ENCODE measurements at regions not wholly inside any gene's neighbourhood (a gene's known extent, or its start where the extent isn't known, plus 50 kb on each side); places are given as distances from the start of the nearest gene placed in this dataset.

GRCh38 chr2:59734743-59735142 lies 818.7 kb downstream of the BCL11A start:
- H3K4me1 ChIP-seq: no peaks in the 10 kb centered on the region
- no peaks in the 10 kb centered on the region for H3K36me3 ChIP-seq
- DNase-seq: no peak
- TF ChIP-seq, protein P1, sequence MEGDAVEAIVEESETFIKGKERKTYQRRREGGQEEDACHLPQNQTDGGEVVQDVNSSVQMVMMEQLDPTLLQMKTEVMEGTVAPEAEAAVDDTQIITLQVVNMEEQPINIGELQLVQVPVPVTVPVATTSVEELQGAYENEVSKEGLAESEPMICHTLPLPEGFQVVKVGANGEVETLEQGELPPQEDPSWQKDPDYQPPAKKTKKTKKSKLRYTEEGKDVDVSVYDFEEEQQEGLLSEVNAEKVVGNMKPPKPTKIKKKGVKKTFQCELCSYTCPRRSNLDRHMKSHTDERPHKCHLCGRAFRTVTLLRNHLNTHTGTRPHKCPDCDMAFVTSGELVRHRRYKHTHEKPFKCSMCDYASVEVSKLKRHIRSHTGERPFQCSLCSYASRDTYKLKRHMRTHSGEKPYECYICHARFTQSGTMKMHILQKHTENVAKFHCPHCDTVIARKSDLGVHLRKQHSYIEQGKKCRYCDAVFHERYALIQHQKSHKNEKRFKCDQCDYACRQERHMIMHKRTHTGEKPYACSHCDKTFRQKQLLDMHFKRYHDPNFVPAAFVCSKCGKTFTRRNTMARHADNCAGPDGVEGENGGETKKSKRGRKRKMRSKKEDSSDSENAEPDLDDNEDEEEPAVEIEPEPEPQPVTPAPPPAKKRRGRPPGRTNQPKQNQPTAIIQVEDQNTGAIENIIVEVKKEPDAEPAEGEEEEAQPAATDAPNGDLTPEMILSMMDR (IDR thresholded peaks at IDR 0.05): no peak
- no peaks in the 10 kb centered on the region for H3K27me3 ChIP-seq
- H3K27ac ChIP-seq: no peak overlapping the region
- H3K9me3 ChIP-seq: no peaks in the 10 kb centered on the region
- intact Hi-C loops (cut with DNase I): no loop called here
- no peak overlapping the region for H3K9ac ChIP-seq (ENCODE audit: low read depth in 2 of 2, low read length in 2 of 2)
- H3K4me3 ChIP-seq: no peak overlapping the region

DNA sequence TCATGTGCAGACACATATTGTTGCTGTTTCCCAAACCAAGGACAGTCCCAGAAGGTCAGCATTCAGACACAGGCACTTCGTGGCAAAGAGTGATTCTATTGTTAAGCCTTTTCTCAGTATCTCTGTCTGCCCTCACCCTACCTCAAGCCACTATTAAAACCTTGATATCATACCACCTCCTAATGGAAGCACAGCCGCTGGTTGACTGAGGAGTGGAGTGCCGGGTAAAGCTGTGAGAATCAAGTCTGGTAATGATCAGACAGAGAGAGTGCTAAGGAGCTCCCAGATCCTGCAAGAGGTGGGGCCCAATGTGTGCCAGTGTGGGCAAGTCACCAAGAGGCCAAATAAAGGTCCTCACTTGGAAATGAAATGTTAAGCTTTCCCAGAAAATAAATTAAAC lies 819.5 kb downstream of the BCL11A start:
- DNase-seq: no peak
- Histone ChIP-seq H3K9me3 (no peaks in the 10 kb centered on the region), H3K27ac (no peak overlapping the region), H3K36me3 (no peaks in the 10 kb centered on the region), H3K27me3 (no peaks in the 10 kb centered on the region), H3K4me1 (no peaks in the 10 kb centered on the region), H3K4me3 (no peak overlapping the region), H3K9ac (ENCODE audit: low read depth in 2 of 2, low read length in 2 of 2) (no peak overlapping the region)
- TF ChIP-seq, protein P1 (IDR thresholded peaks at IDR 0.05): no peak
- intact Hi-C loops (cut with DNase I): no loop called here

- no peaks in the 10 kb centered on the region for H3K27me3 ChIP-seq
- intact Hi-C loops (cut with DNase I): no loop called here
- H3K4me1 ChIP-seq: no peaks in the 10 kb centered on the region
- no peak overlapping the region for H3K27ac ChIP-seq
- H3K9ac ChIP-seq (ENCODE audit: low read depth in 2 of 2, low read length in 2 of 2): no peak overlapping the region
- H3K9me3 ChIP-seq: no peaks in the 10 kb centered on the region
- no peak for DNase-seq
- H3K4me3 ChIP-seq: no peak overlapping the region
- no peaks in the 10 kb centered on the region for H3K36me3 ChIP-seq
- TF ChIP-seq, protein P1 (IDR thresholded peaks at IDR 0.05): no peak
Measured at GRCh38 chr2:59733567-59733930, 819.9 kb downstream of the BCL11A start.

DNA sequence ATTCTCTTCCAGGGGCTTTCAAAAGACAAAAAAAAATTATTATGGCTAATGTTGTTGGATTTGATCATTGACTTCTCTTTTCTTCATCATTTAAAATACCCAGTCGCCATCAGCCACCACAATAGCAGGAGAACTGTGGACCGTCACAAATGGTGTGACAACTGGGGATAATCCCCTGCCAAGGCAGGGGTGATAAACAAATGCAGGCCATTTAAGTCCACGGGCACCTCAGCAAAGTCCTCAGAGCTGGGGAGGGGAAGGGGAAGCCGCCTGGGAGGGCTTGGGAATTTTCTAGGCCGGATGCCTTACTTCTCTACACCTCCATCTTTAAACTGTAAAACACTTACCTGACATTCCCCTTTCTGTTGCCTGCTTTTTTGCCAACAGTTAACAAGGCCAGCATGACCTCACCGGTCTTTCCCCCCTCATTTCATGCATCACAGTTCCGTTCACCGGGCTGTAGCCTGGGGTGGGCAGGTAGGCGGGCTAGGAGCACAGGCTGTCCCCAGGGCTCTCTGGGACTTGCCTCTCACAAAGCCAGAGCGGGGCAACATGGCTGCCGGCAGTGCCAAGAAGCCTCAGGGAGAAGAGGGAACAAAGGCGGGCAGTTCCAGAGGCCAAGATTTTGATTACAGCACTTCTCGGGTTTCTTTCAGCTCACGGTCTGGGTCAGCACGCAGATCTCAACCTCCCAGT lies 820.4 kb downstream of the BCL11A start:
- DNase-seq: no peak
- no peak overlapping the region for H3K4me3 ChIP-seq
- no peaks in the 10 kb centered on the region for H3K4me1 ChIP-seq
- no peaks in the 10 kb centered on the region for H3K36me3 ChIP-seq
- H3K27me3 ChIP-seq: no peaks in the 10 kb centered on the region
- H3K9ac ChIP-seq (ENCODE audit: low read depth in 2 of 2, low read length in 2 of 2): no peak overlapping the region
- no peaks in the 10 kb centered on the region for H3K9me3 ChIP-seq
- TF ChIP-seq, protein P1 (IDR thresholded peaks at IDR 0.05): no peak
- intact Hi-C loops (cut with DNase I): no loop called here
- H3K27ac ChIP-seq: no peak overlapping the region

GRCh38 chr2:59727121-59727590 lies 826.3 kb downstream of the BCL11A start:
- TF ChIP-seq, protein P1 (IDR thresholded peaks at IDR 0.05): no peak
- H3K27ac ChIP-seq: no peak overlapping the region
- no peaks in the 10 kb centered on the region for H3K27me3 ChIP-seq
- intact Hi-C loops (cut with DNase I): no loop called here
- H3K36me3 ChIP-seq: no peaks in the 10 kb centered on the region
- DNase-seq: no peak
- no peak overlapping the region for H3K9ac ChIP-seq (ENCODE audit: low read depth in 2 of 2, low read length in 2 of 2)
- no peak overlapping the region for H3K4me3 ChIP-seq
- H3K9me3 ChIP-seq: no peaks in the 10 kb centered on the region
- no peaks in the 10 kb centered on the region for H3K4me1 ChIP-seq
